Rectal smooth muscle tissue (tissue), 1 donor: ENCODE measurements at regions not wholly inside any gene's neighbourhood (a gene's known extent, or its start where the extent isn't known, plus 50 kb on each side); places are given as distances from the start of the nearest gene placed in this dataset.

Experiments used
- H3K27ac ChIP-seq: one replicate; pipeline ENCODE4 v1.7.0; 2013; ENCODE audit warnings: low read depth, low read length, inconsistent platforms
- H3K27me3 ChIP-seq: one replicate; pipeline ENCODE4 v1.7.0; 2013; ENCODE audit warnings: low read length; ENCODE audit not compliant: control insufficient read depth, insufficient read depth
- H3K36me3 ChIP-seq: one replicate; pipeline ENCODE4 v1.7.0; 2013; ENCODE audit warnings: low read length; ENCODE audit not compliant: control insufficient read depth, insufficient read depth
- H3K4me1 ChIP-seq: one replicate; pipeline ENCODE4 v1.7.0; 2013; ENCODE audit warnings: low read length; ENCODE audit not compliant: control insufficient read depth, insufficient read depth
- H3K4me3 ChIP-seq: one replicate; pipeline ENCODE4 v1.7.0; 2013; ENCODE audit warnings: low read length
- H3K9ac ChIP-seq: one replicate; pipeline ENCODE4 v1.7.0; 2013; ENCODE audit warnings: low read length

DNA sequence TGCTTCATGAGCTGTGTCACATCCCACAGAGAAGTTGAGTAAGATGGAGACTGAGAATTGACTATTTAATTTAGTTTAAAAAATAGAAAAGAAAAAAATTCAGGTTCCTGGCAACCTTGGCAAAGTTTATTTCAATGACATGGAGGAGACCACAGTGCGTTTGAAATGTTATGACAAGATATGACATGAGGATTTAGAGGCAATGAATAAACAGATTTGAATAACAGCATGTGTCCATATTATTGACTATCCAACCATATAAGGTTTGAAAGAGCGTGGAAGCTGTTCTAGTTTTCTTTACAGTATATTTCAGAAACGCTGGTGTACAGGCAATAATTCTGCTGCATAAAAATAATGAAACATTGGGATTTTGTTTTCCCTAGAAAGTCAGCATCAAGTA is 303.9 kb downstream of the SMOC2 start:
- Histone ChIP-seq H3K27me3 (no peaks in the 10 kb centered on the region), H3K4me1 (no peaks in the 10 kb centered on the region), H3K36me3 (no peaks in the 10 kb centered on the region), H3K4me3 (no peak overlapping the region), H3K9ac (no peak overlapping the region), H3K27ac (no peak overlapping the region)

- no peak overlapping the region for H3K27ac ChIP-seq
- H3K27me3 ChIP-seq: no peaks in the 10 kb centered on the region
- H3K36me3 ChIP-seq: no peaks in the 10 kb centered on the region
- H3K4me3 ChIP-seq: no peak overlapping the region
- H3K4me1 ChIP-seq: no peaks in the 10 kb centered on the region
- H3K9ac ChIP-seq: no peak overlapping the region
Observed at GRCh38 chr6:168741942-168742782, 301.2 kb downstream of the SMOC2 start.

DNA sequence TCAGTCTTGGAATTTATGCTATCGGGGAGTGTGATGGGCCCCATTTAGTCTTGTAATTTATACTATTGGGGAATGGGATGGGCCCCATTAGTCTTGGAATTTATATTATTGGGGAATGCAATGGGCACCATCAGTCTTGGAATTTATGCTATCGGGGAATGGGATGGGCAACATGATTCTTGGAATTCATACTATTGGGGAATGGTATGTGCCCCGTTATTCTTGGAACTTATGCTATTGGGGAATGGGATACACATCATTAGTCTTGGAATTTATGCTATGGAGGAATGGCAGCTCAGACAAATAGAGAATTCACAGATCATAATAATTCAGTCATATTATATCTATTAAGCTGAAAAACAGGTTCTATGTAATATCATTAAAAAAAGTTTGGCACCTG is 300.3 kb downstream of the SMOC2 start:
- Histone ChIP-seq H3K27ac (no peak overlapping the region), H3K9ac (no peak overlapping the region)

DNA sequence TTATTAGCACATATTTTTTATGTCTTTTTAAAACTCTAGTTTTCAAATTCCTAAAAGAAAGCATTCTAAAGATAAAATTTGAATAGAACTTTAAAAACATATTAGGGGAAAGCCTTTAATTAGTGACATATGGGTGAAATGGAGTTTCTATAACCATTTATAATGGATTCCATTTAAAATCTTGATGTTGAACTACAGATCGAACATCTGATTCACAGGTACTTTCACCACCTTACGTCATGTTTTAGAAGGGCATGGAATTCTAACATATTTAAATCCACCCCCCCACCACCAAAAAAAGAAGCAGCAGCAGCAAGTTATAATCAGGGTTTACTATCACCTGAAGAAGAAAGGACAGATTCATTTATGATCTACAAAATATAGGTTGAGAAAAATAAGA is 298.4 kb downstream of the SMOC2 start:
- H3K36me3 ChIP-seq: no peaks in the 10 kb centered on the region
- H3K27me3 ChIP-seq: no peaks in the 10 kb centered on the region
- H3K4me3 ChIP-seq: no peak overlapping the region
- H3K9ac ChIP-seq: no peak overlapping the region
- H3K27ac ChIP-seq: no peak overlapping the region
- H3K4me1 ChIP-seq: no peaks in the 10 kb centered on the region

More for the DNA sequence above, 300.3 kb downstream of the SMOC2 start:
- H3K4me3 ChIP-seq: no peak overlapping the region
- no peaks in the 10 kb centered on the region for H3K27me3 ChIP-seq
- H3K4me1 ChIP-seq: no peaks in the 10 kb centered on the region
- no peaks in the 10 kb centered on the region for H3K36me3 ChIP-seq

DNA sequence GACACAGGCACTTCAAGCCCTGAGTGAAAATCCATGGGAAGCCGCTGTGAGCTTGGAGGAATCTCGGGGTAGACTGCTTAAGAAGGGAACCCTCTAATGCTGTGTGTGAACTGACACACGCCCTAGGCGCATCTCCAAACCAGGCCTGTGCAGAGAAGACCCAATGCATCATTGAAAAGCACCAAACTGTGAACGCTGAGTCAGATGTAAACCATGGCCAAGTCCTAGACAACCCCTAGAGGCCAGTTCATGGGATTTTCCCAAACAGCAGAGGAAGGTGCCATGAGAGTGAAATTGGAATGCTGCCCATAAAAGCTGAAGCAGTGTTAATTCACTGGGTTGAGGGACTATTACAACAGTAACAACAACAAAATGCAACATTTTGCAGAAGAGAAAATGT is 296.5 kb downstream of the SMOC2 start:
- Histone ChIP-seq H3K27ac (no peak overlapping the region), H3K4me1 (no peaks in the 10 kb centered on the region), H3K4me3 (no peak overlapping the region), H3K27me3 (no peaks in the 10 kb centered on the region), H3K36me3 (no peaks in the 10 kb centered on the region), H3K9ac (no peak overlapping the region)

- Histone ChIP-seq H3K36me3 (no peaks in the 10 kb centered on the region), H3K4me1 (no peaks in the 10 kb centered on the region), H3K9ac (no peak overlapping the region)
Observed at GRCh38 chr6:168737014-168737413, 296.0 kb downstream of the SMOC2 start.

GRCh38 chr6:168736039-168736438 is 295.1 kb downstream of the SMOC2 start:
- H3K4me3 ChIP-seq: no peak overlapping the region
- no peak overlapping the region for H3K27ac ChIP-seq
- no peaks in the 10 kb centered on the region for H3K4me1 ChIP-seq
- H3K36me3 ChIP-seq: no peaks in the 10 kb centered on the region
- H3K27me3 ChIP-seq: no peaks in the 10 kb centered on the region
- no peak overlapping the region for H3K9ac ChIP-seq

More at GRCh38 chr6:168737014-168737413, 296.0 kb downstream of the SMOC2 start:
- Histone ChIP-seq H3K27me3 (no peaks in the 10 kb centered on the region), H3K27ac (no peak overlapping the region), H3K4me3 (no peak overlapping the region)

DNA sequence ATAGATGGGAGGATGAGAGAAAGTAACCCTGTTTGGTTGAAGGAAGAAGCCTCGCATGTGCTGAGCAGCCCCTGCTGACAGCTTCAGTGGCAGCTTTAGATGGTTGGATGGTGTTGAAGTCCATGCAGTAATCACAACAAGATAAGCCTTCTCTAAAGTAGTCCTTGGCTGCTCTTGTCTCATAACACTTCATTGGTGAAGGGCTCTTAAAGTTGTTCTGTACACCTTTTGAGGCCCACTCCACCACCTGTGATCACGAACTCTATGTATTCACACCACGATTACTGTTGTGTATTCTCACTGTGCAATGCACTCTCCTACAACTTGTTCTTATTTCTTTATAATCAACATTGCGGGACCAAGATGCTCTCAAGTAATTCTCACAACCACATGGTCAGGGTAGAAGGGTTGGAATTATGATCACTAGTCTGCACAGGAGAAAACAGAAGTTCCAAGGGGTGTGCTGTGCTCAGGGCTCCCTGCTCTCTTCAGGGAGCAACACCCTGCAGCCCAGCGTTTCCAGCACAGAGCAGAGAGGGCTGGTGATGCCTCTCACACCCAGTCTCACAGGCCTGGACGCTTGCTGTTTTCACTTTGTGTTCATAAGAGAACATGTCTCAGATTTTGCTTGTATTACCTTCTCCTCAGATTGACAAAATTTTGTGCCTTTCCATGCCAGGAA is 294.4 kb downstream of the SMOC2 start:
- Histone ChIP-seq H3K27ac (no peak overlapping the region), H3K36me3 (no peaks in the 10 kb centered on the region), H3K9ac (no peak overlapping the region), H3K4me1 (no peaks in the 10 kb centered on the region), H3K27me3 (no peaks in the 10 kb centered on the region), H3K4me3 (no peak overlapping the region)

DNA sequence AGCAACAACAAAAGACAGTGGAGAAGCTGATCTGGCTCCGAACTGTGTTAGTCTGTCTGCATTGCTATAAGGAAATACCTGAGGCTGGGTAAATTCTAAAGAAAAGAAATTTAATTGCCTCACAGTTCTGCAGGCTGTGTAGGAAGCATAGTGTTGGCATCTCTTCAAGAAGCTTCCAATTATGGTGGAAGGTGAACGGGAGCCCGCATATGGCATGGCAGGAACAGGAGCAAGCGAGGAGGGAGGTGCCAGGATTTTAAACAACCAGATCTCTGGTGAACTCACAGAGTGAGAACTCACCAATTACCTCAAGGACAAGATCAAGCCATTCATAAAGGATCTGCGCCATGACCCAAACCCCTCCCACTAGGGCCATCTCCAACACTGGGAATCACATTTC is 293.5 kb downstream of the SMOC2 start:
- Histone ChIP-seq H3K27ac (no peak overlapping the region), H3K9ac (no peak overlapping the region), H3K36me3 (no peaks in the 10 kb centered on the region), H3K27me3 (no peaks in the 10 kb centered on the region), H3K4me1 (no peaks in the 10 kb centered on the region), H3K4me3 (no peak overlapping the region)

GRCh38 chr6:168732676-168733075 is 291.7 kb downstream of the SMOC2 start:
- no peaks in the 10 kb centered on the region for H3K27me3 ChIP-seq
- no peak overlapping the region for H3K9ac ChIP-seq
- H3K36me3 ChIP-seq: no peaks in the 10 kb centered on the region
- no peaks in the 10 kb centered on the region for H3K4me1 ChIP-seq
- H3K4me3 ChIP-seq: no peak overlapping the region
- no peak overlapping the region for H3K27ac ChIP-seq

DNA sequence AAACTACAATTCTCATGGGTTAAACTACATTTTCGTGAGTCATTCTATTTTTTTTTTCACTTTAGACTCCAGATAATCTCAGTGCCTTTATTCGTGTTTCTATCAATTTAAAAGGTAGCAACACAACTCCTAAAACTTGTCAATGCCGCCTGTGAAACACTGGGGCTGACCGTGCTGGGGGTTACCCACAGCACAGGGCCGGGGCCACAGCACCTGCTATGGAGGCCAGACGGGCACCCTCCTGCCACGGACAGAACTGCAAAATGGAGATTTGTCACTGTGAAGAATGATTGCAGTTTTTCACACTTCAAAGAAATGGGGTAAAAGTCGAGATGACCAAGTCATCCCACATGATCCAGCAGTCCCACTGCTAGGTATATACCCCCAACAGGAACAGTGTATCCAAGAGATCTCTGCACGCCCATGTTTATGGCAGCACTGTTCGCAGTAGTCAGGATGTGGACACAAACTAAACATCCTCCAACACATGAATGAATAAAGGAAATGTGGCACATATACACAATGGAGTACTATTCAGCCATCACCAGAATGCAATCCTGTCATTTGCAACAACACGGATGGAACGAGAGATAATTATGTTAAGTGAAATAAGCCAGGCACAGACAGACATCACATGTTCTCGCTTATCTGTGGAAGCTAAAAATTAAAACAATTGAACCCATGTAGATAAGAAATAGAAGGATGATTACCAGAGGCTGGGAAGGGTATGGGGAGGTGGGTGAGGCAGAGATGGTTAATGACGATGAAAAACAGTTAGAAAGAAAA is 290.1 kb downstream of the SMOC2 start:
- Histone ChIP-seq H3K4me3 (no peak overlapping the region), H3K27ac (no peak overlapping the region), H3K36me3 (no peaks in the 10 kb centered on the region), H3K27me3 (no peaks in the 10 kb centered on the region), H3K9ac (no peak overlapping the region), H3K4me1 (no peaks in the 10 kb centered on the region)

DNA sequence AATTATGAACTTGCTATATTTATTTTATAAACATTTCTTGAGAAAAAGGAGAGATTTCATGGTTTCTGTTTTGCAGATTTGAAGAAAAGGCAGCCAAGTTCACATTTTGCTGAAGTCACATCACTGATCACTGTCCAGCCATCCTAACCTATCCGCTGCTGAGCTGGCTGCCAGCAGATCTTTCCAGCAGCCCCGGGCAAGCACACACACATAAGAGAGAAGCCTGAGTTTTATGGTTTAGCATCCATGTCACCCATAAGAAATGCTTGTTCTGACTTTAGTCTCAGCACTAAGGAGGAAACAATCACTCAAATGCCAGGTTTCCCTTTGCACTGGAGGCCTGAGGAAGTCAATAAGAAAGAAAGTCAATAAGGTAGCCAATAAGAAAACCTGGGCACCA is 287.1 kb downstream of the SMOC2 start:
- Histone ChIP-seq H3K4me1 (no peaks in the 10 kb centered on the region), H3K9ac (no peak overlapping the region), H3K4me3 (no peak overlapping the region), H3K36me3 (no peaks in the 10 kb centered on the region), H3K27me3 (no peaks in the 10 kb centered on the region), H3K27ac (no peak overlapping the region)
